NCI-H1436 treated with DMSO at 0.1 percent for 48 hours (cell line): ENCODE measurements at regions not wholly inside any gene's neighbourhood (a gene's known extent, or its start where the extent isn't known, plus 50 kb on each side); places are given as distances from the start of the nearest gene placed in this dataset.

Experiments used
- DNase-seq: peaks from one replicate; lab custom pipeline; 2025; lab: John Stamatoyannopoulos, UW

GRCh38 chr2:104702031-104702850 is 151.7 kb upstream of the POU3F3 start:
- no peak for DNase-seq

DNA sequence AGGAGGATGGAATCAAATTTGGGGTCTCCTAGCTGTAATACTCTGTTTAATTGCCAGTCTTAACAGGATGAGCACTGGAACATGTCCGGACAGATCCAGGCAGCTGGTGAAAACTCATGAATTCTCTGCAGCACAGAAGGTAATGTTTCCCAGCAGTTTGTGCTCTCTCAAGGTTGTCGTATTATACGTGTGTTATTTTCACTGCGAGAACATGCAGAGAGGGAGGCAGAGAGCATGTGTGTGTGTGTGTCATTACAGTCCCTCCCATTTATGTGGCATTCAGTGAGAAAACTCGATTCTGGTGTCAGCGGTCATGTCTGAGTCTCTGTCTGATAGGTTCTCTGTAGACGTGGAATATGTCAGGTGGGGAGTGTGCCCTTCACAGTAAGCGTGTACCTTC is 150.2 kb upstream of the POU3F3 start:
- no peak for DNase-seq

GRCh38 chr2:104704496-104705245 is 149.2 kb upstream of the POU3F3 start:
- DNase-seq = no peak

- no peak for DNase-seq
These were observed 146.9 kb upstream of the POU3F3 start for GRCh38 chr2:104707056-104707455.

GRCh38 chr2:104708967-104709366 is 144.9 kb upstream of the POU3F3 start:
- no peak for DNase-seq

- no peak for DNase-seq
These were observed 137.9 kb upstream of the POU3F3 start for GRCh38 chr2:104716061-104716460.

DNA sequence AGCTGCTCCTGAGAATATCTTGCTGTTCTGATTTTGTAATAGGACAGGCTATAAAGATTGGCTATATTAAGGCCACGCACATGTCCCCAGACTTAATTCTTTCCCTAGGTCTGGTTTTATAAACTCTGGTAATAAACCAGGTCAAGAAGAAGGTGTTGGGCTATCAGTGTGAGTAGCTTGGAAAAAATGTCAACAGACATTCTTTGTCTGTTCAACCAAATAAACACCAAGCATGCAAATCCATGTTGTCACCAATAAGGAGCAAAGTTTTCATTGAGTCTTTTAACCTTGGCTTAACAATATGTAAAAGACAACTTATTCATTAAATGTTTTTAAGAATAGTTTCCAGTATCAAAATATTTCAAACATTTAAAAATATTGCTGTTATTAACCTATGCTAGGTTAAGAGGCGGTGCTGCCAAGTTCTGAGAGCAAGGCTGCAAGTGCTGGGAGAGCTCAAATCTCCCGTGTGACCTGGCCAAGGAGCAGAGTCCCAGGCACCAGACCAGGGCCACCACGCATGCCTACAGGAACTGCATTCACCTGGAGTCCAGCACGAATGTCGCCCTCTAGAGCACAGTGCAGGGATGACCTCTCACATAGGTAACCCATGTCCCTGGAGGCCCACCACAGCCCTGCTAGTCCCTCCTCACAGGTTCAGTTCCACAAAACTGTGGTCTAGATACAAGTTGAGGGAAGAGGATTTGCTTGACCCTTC is 120.5 kb upstream of the POU3F3 start:
- no peak for DNase-seq

- DNase-seq = no peak
These were observed 118.9 kb upstream of the POU3F3 start for GRCh38 chr2:104734937-104735586.

DNA sequence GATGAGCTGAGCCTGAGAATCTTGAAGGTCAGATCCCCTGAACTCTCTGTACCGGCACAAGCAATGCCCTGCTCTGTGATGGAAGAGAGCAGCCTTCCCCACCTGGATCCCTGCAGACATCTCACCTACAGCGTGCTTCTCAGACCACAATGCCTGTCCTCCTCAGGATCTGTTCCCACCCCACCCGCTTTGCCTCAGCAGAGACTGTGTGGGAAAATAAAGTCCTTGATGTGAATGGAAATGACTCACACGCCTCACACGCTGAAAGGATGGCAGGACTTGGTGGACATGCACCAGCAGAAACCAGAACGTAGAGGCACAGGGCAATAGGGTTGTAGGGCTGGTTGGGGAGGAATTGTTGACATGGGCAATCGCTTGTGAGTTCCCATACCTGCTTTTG is 117.9 kb upstream of the POU3F3 start:
- no peak for DNase-seq

DNA sequence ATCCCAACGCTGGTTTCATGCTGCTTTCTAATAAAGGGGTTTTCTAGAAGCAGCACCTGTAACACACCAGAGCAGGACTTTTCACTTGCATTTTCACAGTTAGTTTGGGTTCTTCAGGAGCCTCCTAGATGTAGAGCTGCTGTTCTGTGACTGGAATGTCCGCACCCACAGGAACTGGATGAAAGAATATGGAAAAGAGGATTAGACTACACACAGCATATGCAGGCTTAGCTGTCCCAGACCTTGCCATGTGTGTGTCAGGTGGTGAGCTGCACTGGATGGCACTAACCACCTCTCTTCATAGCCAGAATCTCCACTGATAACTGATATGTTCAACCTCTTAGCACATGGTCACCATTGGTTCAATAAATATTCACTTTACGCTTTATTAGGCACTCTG is 112.1 kb upstream of the POU3F3 start:
- no peak for DNase-seq

GRCh38 chr2:104744537-104744936 is 109.4 kb upstream of the POU3F3 start:
- DNase-seq = no peak

DNA sequence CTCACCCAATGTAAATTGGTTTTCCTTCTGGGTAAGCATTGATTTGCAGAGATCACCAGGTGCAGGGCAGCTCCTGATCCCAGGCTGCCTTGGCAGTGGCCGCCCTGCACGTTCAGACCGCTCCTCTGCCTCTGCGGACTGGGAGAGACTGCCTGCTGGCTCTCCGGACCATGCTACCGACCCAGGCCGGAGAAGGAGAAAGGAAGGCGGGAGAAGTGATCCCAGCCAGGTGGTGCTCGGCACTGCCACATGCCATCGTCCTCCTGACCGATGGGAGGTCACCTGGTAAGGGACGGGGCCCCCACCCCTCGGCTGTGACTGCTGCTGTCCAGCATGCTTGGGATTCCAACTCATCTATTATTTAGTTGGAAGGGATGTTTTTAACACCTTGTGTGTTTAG is 108.1 kb upstream of the POU3F3 start:
- DNase-seq = no peak

- DNase-seq = no peak
These were observed 107.6 kb upstream of the POU3F3 start for GRCh38 chr2:104746299-104746698.

DNA sequence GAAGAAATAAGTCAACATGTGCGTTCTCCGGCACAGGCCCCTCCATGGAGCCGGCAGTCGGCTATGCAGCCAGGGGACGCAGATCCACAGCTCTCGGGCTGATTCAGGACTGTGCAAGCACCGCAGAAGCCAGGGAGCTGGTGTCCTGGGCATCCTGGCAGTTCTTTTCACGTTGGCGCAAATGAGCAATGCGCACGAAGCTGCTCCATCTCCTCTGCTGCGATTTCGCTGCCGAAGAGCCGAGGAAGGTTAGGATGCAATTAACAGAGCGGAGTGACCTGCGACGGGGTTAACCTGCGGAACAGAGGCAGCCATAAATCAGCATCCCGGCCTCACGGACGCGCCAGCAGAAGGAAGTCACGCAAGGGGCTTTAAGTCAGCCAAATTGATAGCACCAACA is 107.1 kb upstream of the POU3F3 start:
- DNase-seq = no peak

GRCh38 chr2:104749856-104750460 is 104.0 kb upstream of the POU3F3 start:
- no peak for DNase-seq

DNA sequence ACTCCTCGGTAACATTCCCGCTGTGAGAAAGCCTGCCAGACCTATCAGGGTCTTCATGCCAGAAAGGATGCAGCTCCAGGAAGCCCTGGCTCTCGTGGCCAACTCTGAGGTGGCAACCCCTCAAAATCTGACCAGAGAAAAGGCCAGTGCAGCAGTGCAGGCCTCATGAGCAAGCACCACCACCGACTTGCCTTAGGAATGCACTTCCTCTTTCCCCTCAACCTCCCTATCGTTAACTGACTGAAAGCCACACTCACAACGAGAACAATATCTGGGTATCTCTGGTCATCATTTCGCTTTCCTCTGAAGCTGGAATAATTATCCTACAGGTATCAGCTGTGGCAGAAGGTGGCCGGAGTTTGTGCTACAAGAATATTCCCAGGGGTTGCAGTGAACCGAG is 101.4 kb upstream of the POU3F3 start:
- DNase-seq = no peak

GRCh38 chr2:104755026-104755878 is 98.7 kb upstream of the POU3F3 start:
- no peak for DNase-seq

- DNase-seq = no peak
These were observed 97.8 kb upstream of the POU3F3 start for GRCh38 chr2:104756118-104756517.

DNA sequence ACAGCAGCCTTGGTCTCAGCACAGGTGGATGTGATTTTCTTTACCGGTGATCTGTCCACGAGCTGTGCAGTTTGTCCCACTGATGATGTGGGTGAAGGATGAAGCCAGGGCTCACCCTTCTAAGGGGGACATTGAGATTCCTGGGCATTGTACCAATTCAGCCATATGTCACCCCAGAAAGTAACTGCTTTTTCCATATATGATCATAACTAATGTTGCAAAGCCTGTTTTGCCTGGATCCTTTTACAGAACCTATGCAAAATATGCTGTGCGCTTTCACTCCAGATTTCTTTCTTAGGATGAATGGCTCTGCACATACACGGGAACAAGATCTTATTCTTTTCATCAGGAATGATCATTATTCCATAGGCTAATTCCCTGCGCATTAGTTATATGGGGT is 96.9 kb upstream of the POU3F3 start:
- DNase-seq = no peak

DNA sequence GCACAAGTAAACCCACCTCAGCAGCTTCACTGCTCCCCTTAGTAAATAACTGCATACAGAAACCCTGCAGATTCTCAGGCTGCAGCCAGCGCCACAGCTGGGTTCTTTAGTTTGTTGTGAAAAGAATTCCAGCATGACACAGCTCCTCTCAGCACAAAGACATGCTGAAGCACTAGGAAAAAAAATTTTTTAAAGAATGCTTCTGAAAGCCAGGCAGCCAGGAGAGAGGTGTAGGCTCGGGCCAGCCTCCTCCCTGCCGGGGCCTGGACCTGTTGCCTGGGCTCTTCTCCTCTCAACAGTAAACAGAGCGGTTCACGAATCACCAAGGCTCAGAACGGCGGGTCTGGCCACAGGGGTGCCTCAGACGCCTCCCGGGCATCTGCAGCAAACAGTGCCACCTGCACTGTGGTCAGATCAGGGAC is 95.7 kb upstream of the POU3F3 start:
- DNase-seq = no peak

DNA sequence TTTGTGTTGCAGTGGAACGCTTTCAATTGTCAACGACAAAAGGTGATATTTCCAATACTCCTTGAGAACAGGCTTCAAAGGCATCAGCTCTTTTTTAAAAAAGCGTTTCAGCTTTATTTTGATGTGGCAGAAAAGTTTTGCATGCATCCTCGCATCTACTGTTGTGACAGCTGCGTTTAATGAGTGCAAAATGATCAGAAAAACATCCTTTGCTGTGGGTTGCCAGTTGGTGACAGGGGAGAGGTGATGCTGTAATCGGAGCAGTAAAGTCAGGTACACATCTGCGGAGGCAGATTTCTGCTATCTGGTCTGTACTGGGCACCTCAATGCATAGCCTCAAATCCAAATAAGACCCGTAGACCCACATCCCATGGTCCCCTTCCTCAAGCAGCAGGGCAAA is 91.9 kb upstream of the POU3F3 start:
- no peak for DNase-seq
